GM19372 (cell line): ENCODE measurements at regions not wholly inside any gene's neighbourhood (a gene's known extent, or its start where the extent isn't known, plus 50 kb on each side); places are given as distances from the start of the nearest gene placed in this dataset.

Experiments used
- ATAC-seq: cut with Tn5 transposase; IDR thresholded peaks from one replicate; pipeline ENCODE4 v1.9.1; 2021; ENCODE audit warnings: mild to moderate bottlenecking, low read depth, moderate library complexity; ENCODE audit not compliant: unreplicated experiment

DNA sequence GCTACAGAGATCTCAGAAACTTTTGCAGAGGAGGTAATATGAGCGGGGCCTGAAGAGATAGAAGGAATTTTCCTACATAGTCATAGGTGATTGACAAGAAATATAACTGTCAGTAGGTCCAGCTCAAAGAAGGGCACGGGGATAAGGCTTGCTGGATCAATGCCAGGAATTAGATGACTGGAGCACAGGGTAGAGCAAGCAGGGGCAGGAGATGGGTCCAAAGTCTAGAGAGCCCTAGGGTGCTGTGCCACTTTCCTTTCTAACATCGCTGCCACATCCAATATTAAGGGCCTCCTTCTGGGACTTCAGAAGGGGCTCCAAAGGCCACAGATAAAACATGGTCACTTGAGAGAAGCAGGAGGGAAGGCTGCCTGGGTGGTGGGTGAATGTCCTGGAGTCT is 402.2 kb downstream of the MID1IP1 start:
- no peak for ATAC-seq

DNA sequence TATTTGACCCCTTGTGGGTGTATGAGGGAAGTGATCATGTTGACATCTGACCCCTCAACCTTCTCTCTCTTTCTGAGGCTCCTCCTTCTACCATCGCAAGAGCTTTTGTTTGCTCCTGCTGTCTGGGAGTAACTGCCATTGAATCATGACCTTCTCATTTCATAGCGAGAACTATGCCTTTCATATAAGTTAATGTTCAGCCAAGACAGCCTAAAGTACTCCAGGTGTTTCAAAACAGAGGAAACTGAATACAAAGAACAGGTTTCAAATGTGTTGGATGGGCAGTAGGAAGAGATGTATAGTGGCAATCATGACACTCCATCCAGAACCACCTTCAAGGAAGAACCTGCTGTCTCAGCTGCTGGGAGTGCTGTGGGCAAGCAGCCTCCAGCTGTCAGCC is 403.1 kb downstream of the MID1IP1 start:
- no peak for ATAC-seq

GRCh38 chrX:39204945-39205344 is 403.7 kb downstream of the MID1IP1 start:
- no peak for ATAC-seq

- ATAC-seq: no peak
Observed at GRCh38 chrX:39205467-39205866, 404.2 kb downstream of the MID1IP1 start.

GRCh38 chrX:39206399-39207145 is 405.3 kb downstream of the MID1IP1 start:
- ATAC-seq: no peak

GRCh38 chrX:39211501-39211900 is 410.2 kb downstream of the MID1IP1 start:
- no peak for ATAC-seq

DNA sequence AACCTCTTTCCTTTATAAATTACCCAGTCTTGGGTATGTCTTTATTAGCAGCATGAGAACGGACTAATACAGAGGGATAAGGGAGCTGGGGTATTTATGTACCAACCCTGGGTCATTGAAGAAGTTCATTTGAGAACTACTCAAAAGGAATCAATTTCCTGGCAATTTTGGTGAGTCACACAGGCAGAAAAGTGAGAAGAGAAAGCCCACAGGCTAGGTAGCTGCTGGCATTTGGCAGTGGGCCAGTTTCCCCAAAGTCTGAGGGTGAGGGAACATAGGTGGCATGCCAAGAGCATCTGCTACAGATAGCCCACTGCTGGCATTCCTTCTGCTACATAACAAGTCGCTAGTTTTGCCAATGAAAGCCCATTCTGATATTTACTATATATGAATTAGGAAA is 411.2 kb downstream of the MID1IP1 start:
- ATAC-seq: no peak

DNA sequence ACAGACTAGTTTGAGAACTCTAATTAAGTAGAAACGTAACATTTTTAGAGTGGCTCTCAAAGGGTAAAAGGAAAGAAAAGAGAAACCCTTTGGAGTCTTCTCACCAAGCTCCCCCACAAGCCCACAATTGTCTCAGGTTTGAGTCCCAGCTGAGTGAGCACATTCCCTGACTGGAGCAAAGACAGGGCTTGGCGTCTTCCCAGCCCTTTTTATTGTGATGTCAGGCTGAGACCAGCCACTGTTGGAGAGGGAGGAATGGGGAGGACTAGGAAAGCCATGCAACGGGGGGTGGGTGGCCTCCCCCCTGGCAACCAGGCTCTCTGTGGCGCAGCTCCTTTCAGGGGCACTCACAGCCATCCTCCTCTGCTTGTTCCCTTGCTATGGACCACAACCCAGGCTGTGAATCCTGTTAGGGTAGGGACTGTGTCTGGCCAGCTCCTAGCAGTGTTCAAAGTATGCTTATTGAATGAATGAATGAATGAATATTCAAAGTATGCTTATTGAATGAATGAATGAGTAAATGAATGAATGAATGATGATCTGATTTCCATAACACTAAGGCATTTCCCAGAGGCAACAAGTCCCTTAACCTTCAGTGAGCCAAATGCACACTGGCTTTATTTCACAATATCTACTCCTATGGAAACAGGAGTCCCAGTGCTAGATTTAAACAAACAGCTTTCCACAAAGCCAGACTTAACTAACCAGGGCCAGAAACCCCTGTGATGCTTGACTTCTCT is 413.3 kb downstream of the MID1IP1 start:
- no peak for ATAC-seq

GRCh38 chrX:39220952-39221351 is 419.7 kb downstream of the MID1IP1 start:
- no peak for ATAC-seq

DNA sequence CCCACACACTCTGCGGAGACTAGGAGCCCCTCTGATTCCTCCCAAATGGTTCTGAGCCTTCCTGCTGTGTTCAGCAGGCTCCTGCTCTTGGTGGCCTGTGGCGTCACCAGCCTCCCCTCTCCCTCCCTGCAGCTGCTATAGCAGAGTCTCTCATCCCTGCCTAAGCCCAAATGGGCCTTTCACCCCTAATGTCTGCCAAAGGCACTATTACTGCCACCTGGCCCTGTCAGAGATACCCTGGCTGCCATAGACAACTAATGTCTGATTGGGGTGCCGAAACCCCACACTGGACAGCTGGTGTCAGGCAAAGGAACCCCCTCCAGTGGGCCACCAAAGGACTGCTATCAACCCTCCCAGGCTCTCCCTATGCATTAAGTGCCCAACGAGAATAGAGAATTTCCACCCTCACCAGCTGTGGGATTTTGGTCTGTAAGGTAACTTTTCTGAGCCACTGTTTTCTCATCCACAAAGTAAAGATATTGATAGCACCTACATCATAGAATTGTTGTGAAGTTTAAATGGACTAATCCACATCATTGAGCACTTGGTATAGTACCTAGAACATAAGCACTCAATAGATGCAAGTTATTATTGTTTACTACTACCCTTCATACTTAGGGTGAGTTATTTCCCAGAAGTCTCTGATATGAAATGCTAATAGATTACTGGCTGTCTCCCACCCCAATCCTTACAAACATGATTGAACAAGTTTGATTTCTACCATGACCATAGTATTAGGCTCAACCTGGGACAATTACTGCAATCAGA is 421.3 kb downstream of the MID1IP1 start:
- no peak for ATAC-seq

DNA sequence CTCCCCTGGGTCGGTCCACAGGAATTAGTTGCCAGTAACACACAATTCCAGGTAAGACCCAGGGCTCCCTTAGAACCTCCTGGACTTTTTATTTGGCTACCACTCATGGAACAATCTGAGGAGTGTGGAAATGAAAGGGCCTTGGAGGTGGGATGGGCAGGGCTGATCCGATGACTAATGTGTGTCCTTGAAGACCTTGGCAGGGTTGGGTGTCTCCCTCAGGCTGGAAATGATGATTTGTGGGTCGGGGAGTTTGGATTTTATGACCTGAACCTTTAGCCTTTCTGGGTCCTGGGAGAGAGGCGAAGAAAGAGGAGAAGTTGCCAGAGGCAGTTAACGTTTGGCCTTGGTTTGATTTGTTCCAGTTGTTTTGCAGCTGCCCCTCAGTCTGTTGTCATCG is 425.0 kb downstream of the MID1IP1 start:
- no peak for ATAC-seq

- ATAC-seq: no peak
Observed at GRCh38 chrX:39227371-39227770, 426.1 kb downstream of the MID1IP1 start.

DNA sequence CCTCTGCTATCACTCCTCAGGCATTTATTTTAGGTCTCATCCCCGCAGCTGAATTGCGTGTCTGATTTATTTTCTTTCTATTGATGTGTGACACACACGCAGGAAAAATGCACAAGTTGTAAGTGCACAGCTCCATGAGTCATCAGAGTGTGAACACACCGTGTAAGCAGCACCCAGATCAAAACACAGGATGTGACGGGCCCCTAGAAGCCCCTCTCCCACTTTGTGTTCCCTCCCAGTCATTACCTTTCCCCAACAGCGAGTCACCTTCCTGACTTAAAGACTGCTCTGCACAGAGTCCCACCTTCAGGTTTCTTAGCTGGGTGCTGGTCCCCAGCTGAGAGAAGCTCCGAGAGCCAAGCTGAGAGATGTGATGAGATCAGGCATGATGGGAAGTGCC is 436.7 kb downstream of the MID1IP1 start:
- no peak for ATAC-seq

DNA sequence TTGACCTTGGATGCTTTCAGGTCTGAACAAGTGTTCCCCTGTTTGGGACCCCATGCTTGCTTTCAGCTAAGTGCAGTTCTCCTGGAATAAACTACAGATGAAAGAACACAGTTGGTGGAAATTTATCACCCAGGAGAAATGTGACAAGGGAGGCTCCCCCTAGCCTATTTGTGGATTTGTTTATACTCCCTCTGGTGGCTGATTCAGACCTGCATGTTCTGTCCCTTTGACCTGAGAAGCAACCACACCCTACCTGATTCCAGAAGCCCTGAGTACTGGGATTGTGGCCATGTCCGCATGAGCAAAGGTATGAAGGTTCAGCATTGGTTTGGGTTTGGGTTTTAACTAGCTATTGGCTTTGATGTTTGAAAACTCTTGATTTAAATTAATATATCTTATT is 440.9 kb downstream of the MID1IP1 start:
- ATAC-seq: no peak

DNA sequence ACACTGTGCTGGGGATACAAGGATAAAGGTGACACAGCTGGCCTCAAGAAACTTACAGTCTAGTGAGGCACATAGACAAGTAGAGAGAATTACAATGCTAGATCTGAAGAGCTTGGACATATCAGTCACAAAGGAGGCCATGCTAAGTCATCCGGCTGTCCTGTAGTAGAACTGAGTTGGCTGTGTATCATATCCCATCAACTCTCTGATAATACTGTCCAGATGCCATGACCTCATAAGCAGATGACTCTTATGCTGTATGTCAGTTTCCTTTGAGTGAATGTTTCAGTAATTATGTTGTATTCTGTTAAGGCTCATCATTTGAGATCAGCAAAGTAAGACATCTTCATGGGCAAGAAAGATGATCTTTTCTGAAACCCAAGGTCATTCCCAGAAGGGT is 442.9 kb downstream of the MID1IP1 start:
- no peak for ATAC-seq

DNA sequence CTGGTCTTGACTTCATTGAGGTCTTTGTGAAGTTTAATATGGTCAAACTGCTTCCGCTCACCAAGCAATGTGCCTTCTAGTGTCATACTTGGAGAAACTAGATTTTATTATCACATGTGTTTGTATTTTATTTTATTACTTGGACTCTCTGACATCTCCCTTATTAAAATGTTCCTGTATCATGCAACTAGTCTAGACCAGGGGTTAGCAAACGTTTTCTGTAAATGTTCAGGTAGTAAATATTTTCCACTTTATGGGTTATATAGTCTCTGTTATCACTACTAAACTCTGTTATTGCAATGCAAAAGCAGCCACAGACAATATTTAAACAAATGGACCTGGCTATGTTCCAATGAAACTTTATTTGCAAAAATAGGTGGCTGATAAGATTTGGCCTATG is 443.8 kb downstream of the MID1IP1 start:
- no peak for ATAC-seq

DNA sequence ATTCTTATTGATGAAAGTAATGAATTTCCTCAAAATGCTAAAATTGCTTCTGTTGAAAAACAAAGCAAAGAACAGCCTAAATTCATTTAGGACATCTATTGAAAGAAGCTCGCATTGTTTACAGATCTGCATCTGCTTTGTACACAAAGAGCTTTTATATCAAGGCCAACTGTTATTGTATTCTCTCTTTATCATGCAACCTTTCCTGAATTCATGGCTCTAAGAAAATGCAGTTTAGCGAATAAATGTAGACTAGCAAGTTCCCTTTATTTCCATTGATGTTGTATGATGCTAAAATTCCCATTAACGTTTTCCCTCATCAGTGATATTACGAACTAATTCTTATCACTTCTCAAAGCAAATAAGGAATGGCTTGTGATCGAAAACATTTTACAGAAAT is 446.3 kb downstream of the MID1IP1 start:
- no peak for ATAC-seq

DNA sequence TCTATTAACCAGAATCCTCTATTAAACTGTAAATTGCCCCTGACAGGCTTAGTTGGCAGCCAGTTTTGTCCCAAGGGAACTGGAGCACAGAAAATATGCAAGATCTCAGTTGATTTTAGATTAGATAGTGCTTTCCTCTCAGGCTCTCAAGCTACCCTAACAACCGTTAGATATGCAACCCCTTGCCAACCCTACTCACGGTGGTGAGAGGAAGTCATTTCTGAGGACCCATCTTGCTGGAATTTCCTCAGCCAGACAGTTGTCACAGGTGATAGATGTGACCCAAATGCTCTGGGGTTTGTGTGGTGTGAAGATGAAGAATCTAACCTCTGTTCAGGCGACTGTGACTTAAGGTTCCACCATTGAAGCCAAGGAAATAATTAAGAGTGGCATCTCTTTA is 447.1 kb downstream of the MID1IP1 start:
- no peak for ATAC-seq

GRCh38 chrX:39249999-39250398 is 448.7 kb downstream of the MID1IP1 start:
- ATAC-seq: no peak

DNA sequence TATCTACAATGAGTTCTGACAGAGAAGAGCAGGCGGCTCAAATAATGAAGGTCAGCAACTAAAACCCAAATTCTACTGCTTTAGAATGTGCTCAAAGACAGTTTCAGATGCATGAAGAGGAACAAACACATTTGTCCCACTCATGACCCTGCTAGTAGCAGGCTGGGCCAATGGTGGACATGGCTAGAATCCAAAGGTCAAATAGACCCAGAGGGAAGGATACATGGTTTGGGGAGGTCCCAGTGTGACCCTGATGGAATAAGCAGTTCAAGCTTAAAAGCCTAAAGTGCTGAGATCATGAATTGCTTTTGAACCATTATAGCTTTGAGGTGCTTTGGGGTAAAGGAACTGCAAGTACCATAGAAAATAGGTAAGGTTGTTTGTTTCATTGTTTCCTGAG is 450.7 kb downstream of the MID1IP1 start:
- no peak for ATAC-seq

DNA sequence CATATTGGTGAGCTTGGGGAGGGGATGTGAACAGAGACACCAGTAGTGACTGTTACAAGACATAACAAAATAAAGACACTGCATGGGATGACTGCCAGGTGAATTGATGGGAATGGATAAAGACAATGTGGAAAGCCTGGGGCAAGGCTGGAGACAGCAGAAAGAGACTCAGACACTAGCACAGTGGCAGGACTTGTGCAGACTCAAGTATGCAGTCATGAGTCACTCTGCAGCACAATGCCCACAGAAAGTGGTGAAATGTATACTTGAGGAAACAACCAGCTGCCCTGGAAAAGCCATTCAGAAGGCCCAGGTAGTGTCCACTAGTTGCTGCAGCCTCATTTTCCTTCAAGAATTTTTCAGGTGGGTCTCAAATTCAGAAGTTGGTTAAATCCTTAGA is 452.3 kb downstream of the MID1IP1 start:
- no peak for ATAC-seq
